ENCODE measurements at regions not wholly inside any gene's neighbourhood (a gene's known extent, or its start where the extent isn't known, plus 50 kb on each side); places are given as distances from the start of the nearest gene placed in this dataset.

- TF ChIP-seq SIN3A (IDR thresholded peaks at IDR 0.05; ENCODE audit: borderline replicate concordance, insufficient read depth, low read length) (no peak), POLR2AphosphoS5 (IDR thresholded peaks at IDR 0.05; ENCODE audit: low read depth, low read length) (no peak), TAF1 (IDR thresholded peaks at IDR 0.05; ENCODE audit: borderline replicate concordance, insufficient read depth, low read length) (no peak), FOXP2 (optimal IDR thresholded peaks at IDR 0.05; ENCODE audit: borderline replicate concordance, extremely low read depth, extremely low read length, insufficient read depth) (no peak)
- TF ChIP-seq, protein P1, sequence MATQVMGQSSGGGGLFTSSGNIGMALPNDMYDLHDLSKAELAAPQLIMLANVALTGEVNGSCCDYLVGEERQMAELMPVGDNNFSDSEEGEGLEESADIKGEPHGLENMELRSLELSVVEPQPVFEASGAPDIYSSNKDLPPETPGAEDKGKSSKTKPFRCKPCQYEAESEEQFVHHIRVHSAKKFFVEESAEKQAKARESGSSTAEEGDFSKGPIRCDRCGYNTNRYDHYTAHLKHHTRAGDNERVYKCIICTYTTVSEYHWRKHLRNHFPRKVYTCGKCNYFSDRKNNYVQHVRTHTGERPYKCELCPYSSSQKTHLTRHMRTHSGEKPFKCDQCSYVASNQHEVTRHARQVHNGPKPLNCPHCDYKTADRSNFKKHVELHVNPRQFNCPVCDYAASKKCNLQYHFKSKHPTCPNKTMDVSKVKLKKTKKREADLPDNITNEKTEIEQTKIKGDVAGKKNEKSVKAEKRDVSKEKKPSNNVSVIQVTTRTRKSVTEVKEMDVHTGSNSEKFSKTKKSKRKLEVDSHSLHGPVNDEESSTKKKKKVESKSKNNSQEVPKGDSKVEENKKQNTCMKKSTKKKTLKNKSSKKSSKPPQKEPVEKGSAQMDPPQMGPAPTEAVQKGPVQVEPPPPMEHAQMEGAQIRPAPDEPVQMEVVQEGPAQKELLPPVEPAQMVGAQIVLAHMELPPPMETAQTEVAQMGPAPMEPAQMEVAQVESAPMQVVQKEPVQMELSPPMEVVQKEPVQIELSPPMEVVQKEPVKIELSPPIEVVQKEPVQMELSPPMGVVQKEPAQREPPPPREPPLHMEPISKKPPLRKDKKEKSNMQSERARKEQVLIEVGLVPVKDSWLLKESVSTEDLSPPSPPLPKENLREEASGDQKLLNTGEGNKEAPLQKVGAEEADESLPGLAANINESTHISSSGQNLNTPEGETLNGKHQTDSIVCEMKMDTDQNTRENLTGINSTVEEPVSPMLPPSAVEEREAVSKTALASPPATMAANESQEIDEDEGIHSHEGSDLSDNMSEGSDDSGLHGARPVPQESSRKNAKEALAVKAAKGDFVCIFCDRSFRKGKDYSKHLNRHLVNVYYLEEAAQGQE (IDR thresholded peaks at IDR 0.05; ENCODE audit: insufficient read depth in 1 of 2, low read depth in 2 of 2, low read length in 2 of 2) = no peak
These were observed 117.3 kb downstream of the CPZ start for GRCh38 chr4:8709729-8710360.

DNA sequence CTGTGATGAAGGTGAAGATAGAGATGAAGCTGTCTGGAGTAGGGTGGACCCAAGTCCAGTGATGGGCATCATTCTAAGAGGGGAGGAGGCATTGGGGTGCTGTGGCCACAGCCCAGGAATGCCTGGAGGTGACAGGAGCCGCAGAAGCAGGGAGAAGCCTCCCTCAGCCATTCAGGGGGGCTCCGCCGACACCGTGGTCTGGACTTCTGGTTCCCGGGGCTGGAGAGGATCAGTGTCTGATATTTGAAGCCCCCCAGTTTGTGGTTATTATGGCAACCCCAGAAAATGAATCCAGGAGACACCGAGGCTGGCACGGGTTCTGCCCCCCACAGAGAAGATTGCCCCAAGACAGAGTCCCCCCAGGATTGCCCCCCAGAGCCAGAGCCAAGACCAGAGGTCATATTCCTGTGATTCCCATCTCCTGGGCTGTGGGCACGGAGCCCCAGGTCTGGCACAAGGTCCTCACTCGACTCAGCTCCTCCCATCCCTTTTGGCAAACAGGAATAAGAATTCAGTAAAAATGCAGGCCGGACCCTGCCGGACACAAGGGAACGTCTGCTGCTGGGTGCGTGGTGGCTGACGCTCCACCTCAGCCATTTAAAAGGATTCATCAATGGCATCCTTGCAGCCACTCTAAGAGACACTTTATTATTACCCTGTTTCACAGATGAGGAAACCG is 116.6 kb downstream of the CPZ start:
- no peak for TF ChIP-seq TAF1 (IDR thresholded peaks at IDR 0.05; ENCODE audit: borderline replicate concordance, insufficient read depth, low read length)
- TF ChIP-seq, protein P1 (IDR thresholded peaks at IDR 0.05; ENCODE audit: insufficient read depth in 1 of 2, low read depth in 2 of 2, low read length in 2 of 2) = no peak
- TF ChIP-seq FOXP2 (optimal IDR thresholded peaks at IDR 0.05; ENCODE audit: borderline replicate concordance, extremely low read depth, extremely low read length, insufficient read depth) = no peak

DNA sequence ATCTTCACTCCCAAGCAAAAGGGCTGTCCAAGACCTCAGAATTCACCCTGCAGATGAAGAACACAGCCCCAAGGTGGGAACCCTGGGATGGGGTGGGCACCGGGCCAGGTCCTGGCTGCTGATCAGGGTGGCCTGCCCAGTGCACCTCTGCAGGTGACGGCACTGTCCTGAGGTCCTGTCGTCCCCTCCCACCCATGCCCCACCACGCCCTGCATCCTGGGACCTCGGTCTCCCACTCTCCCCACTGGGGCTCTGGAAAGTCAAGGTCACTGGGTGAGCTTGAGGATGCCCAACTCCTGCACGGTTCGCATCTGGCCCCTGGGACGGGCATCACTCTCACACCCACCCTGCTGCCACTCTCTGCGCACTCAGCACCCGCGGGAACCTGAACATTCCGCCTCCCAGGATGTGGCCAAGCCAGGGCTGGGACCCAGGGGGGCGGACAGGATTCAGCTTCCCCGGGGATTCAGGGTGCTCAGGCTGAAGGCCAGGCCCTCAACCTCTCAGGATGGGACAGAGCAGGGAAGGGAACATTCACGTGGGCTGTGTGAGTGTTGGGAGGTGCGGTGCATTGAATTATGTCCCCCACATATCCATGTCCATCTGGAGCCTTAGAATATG is 115.9 kb downstream of the CPZ start:
- no peak for TF ChIP-seq TAF1 (IDR thresholded peaks at IDR 0.05; ENCODE audit: borderline replicate concordance, insufficient read depth, low read length)
- no peak for TF ChIP-seq FOXP2 (optimal IDR thresholded peaks at IDR 0.05; ENCODE audit: borderline replicate concordance, extremely low read depth, extremely low read length, insufficient read depth)
- TF ChIP-seq, protein P1 (IDR thresholded peaks at IDR 0.05; ENCODE audit: insufficient read depth in 1 of 2, low read depth in 2 of 2, low read length in 2 of 2) = no peak
- TF ChIP-seq SIN3A (IDR thresholded peaks at IDR 0.05; ENCODE audit: borderline replicate concordance, insufficient read depth, low read length) = no peak
- TF ChIP-seq POLR2AphosphoS5 (IDR thresholded peaks at IDR 0.05; ENCODE audit: low read depth, low read length) = no peak

GRCh38 chr4:8707045-8707781 is 114.6 kb downstream of the CPZ start:
- TF ChIP-seq SIN3A (IDR thresholded peaks at IDR 0.05; ENCODE audit: borderline replicate concordance, insufficient read depth, low read length) = no peak
- TF ChIP-seq, protein P1 (IDR thresholded peaks at IDR 0.05; ENCODE audit: insufficient read depth in 1 of 2, low read depth in 2 of 2, low read length in 2 of 2) = no peak
- no peak for TF ChIP-seq POLR2AphosphoS5 (IDR thresholded peaks at IDR 0.05; ENCODE audit: low read depth, low read length)
- TF ChIP-seq TAF1 (IDR thresholded peaks at IDR 0.05; ENCODE audit: borderline replicate concordance, insufficient read depth, low read length) = no peak

All from PFSK-1 (cell line).